Liver (tissue), 3 donors: ENCODE measurements at regions not wholly inside any gene's neighbourhood (a gene's known extent, or its start where the extent isn't known, plus 50 kb on each side); places are given as distances from the start of the nearest gene placed in this dataset.

Experiments
- ATF3 ChIP-seq: IDR thresholded peaks from 2 replicates; pipeline ENCODE4 v1.6.1; 2016; ENCODE audit warnings: antibody characterized with exemption
- CTCF ChIP-seq: fragments of 150-350 bp; IDR thresholded peaks from 2 replicates; pipeline ENCODE4 v1.5.1; 2017; ENCODE audit warnings: improper control_type of control experiment, low read depth, low read length; ENCODE audit not compliant: missing input control
- GABPA ChIP-seq, 2 donors: IDR thresholded peaks in 1 of 2; conservative IDR thresholded peaks in 1 of 2; 2 replicates each; pipeline ENCODE4 v1.6.1; 2016; ENCODE audit warnings: antibody characterized with exemption in 2 of 2, mild to moderate bottlenecking in 1 of 2, moderate library complexity in 1 of 2
- HNF4G ChIP-seq: IDR thresholded peaks from 2 replicates; pipeline ENCODE4 v1.6.1; 2016; ENCODE audit warnings: antibody characterized with exemption
- MAX ChIP-seq: IDR thresholded peaks from 2 replicates; pipeline ENCODE4 v1.6.1; 2016; ENCODE audit warnings: antibody characterized with exemption
- SP1 ChIP-seq: IDR thresholded peaks from 2 replicates; pipeline ENCODE4 v1.6.1; 2018; ENCODE audit warnings: antibody characterized with exemption, mild to moderate bottlenecking
- TAF1 ChIP-seq: conservative IDR thresholded peaks from 2 replicates; pipeline ENCODE4 v1.6.1; 2016; ENCODE audit warnings: antibody characterized with exemption, mild to moderate bottlenecking
- ZBTB33 ChIP-seq: IDR thresholded peaks from 2 replicates; pipeline ENCODE4 v1.6.1; 2016; ENCODE audit warnings: antibody characterized with exemption
- donor health status: healthy.
- donor health status: healthy.

- TF ChIP-seq MAX: no peak
- no peak for TF ChIP-seq CTCF
- no peak for TF ChIP-seq TAF1
- no peak for TF ChIP-seq HNF4G
- no peak for TF ChIP-seq GABPA (IDR thresholded peaks at IDR 0.05 in 1 of 2, conservative IDR thresholded peaks at IDR 0.05 in 1 of 2)
- no peak for TF ChIP-seq ATF3
- TF ChIP-seq ZBTB33: no peak
- no peak for TF ChIP-seq SP1
Measured at GRCh38 chr5:68380078-68380477, 164.5 kb downstream of the PIK3R1 start.
